ENCODE measurements at regions not wholly inside any gene's neighbourhood (a gene's known extent, or its start where the extent isn't known, plus 50 kb on each side); places are given as distances from the start of the nearest gene placed in this dataset.

DNA sequence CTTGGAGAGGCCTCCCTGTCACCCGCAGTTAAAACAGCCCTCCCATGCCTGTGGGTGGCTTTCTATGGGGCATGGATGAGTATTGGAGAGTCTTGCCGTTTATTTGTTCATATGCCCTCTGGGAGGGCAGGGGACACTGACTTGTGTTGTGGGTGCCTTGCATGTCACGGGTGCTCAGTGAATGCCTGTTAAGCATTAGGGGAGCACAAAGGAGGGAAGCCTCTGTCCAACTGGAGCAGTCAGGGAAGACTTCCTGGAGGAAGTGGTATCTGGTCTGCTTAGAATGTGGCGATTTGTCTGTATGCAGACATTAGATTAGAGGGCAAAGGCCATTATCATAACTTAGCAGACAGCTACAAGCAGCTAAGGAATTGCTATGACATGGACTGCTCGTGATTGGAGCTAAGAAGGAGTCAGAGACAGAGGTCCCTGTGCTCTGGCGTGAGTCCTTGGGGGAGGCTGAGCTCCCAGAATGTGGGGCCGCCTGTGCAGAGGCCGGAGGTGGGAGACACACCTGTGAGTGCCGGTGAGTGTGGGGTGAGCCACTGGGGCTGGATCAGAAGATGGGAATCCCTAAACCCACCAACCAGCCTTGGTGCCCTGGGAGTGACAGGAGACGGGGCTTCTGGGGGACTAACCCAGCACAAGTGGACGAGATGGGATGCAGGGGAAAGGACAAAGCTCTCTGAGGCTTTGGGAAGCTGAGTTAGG, 286.1 kb downstream of the SEC14L1 start (continued):
- TF ChIP-seq, protein P1, sequence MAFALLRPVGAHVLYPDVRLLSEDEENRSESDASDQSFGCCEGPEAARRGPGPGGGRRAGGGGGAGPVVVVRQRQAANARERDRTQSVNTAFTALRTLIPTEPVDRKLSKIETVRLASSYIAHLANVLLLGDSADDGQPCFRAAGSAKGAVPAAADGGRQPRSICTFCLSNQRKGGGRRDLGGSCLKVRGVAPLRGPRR (CRISPR knock-in tag; IDR thresholded peaks at IDR 0.05) = no peak
- TF ChIP-seq, protein P2, sequence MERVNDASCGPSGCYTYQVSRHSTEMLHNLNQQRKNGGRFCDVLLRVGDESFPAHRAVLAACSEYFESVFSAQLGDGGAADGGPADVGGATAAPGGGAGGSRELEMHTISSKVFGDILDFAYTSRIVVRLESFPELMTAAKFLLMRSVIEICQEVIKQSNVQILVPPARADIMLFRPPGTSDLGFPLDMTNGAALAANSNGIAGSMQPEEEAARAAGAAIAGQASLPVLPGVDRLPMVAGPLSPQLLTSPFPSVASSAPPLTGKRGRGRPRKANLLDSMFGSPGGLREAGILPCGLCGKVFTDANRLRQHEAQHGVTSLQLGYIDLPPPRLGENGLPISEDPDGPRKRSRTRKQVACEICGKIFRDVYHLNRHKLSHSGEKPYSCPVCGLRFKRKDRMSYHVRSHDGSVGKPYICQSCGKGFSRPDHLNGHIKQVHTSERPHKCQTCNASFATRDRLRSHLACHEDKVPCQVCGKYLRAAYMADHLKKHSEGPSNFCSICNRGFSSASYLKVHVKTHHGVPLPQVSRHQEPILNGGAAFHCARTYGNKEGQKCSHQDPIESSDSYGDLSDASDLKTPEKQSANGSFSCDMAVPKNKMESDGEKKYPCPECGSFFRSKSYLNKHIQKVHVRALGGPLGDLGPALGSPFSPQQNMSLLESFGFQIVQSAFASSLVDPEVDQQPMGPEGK (CRISPR knock-in tag; IDR thresholded peaks at IDR 0.05; ENCODE audit: borderline replicate concordance) = no peak
- TF ChIP-seq ZNF668 (CRISPR knock-in tag; IDR thresholded peaks at IDR 0.05) = no peak
- TF ChIP-seq ZBTB1 (CRISPR knock-in tag; IDR thresholded peaks at IDR 0.05; ENCODE audit: borderline replicate concordance, low read depth) = no peak
- TF ChIP-seq, protein P3, sequence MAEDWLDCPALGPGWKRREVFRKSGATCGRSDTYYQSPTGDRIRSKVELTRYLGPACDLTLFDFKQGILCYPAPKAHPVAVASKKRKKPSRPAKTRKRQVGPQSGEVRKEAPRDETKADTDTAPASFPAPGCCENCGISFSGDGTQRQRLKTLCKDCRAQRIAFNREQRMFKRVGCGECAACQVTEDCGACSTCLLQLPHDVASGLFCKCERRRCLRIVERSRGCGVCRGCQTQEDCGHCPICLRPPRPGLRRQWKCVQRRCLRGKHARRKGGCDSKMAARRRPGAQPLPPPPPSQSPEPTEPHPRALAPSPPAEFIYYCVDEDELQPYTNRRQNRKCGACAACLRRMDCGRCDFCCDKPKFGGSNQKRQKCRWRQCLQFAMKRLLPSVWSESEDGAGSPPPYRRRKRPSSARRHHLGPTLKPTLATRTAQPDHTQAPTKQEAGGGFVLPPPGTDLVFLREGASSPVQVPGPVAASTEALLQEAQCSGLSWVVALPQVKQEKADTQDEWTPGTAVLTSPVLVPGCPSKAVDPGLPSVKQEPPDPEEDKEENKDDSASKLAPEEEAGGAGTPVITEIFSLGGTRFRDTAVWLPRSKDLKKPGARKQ (CRISPR knock-in tag; IDR thresholded peaks at IDR 0.05) = no peak
- TF ChIP-seq KDM4B (IDR thresholded peaks at IDR 0.05; ENCODE audit: borderline replicate concordance in 2 of 2, low read depth in 1 of 2) = no peak
- TF ChIP-seq XRCC4 (IDR thresholded peaks at IDR 0.05; ENCODE audit: extremely low read depth, insufficient read depth, insufficient read length) = no peak
- peak; percentile 92 to 94 for TF ChIP-seq KDM1A (IDR thresholded peaks at IDR 0.05)
- no peak for TF ChIP-seq MED1 (CRISPR knock-in tag; IDR thresholded peaks at IDR 0.05; ENCODE audit: borderline replicate concordance)
- TF ChIP-seq, protein P4, sequence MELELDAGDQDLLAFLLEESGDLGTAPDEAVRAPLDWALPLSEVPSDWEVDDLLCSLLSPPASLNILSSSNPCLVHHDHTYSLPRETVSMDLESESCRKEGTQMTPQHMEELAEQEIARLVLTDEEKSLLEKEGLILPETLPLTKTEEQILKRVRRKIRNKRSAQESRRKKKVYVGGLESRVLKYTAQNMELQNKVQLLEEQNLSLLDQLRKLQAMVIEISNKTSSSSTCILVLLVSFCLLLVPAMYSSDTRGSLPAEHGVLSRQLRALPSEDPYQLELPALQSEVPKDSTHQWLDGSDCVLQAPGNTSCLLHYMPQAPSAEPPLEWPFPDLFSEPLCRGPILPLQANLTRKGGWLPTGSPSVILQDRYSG (tag; conservative IDR thresholded peaks at IDR 0.05; ENCODE audit: low read depth) = no peak
- TF ChIP-seq HLTF (IDR thresholded peaks at IDR 0.05) = no peak
- TF ChIP-seq, protein P5, sequence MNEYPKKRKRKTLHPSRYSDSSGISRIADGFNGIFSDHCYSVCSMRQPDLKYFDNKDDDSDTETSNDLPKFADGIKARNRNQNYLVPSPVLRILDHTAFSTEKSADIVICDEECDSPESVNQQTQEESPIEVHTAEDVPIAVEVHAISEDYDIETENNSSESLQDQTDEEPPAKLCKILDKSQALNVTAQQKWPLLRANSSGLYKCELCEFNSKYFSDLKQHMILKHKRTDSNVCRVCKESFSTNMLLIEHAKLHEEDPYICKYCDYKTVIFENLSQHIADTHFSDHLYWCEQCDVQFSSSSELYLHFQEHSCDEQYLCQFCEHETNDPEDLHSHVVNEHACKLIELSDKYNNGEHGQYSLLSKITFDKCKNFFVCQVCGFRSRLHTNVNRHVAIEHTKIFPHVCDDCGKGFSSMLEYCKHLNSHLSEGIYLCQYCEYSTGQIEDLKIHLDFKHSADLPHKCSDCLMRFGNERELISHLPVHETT (CRISPR knock-in tag; conservative IDR thresholded peaks at IDR 0.05 in 1 of 2, IDR thresholded peaks at IDR 0.05 in 1 of 2) = no peak
